Activated CD8-positive, alpha-beta memory T cell treated with anti-CD3 and anti-CD28 coated beads for 1 hour (primary cell): ENCODE measurements at regions not wholly inside any gene's neighbourhood (a gene's known extent, or its start where the extent isn't known, plus 50 kb on each side); places are given as distances from the start of the nearest gene placed in this dataset.
"Not testable (repeated sequence)": the region's sequence is repeated elsewhere in the genome, so short reads cannot be mapped to it uniquely, and the experiment has no call there.

Experiments used
- DNase-seq, 2 donors: peaks; one replicate each; pipeline ENCODE4 v3.0.0-alpha.2; 2020; ENCODE audit warnings: low read depth in 1 of 2; ENCODE audit errors: extremely low read depth in 1 of 2

GRCh38 chr14:101634202-101634849 is 73.0 kb downstream of the DIO3 start:
- DNase-seq, result no peak

GRCh38 chr14:101634850-101635748 is 73.8 kb downstream of the DIO3 start:
- no peak for DNase-seq

- no peak for DNase-seq
Measured at GRCh38 chr14:101635749-101636560, 74.7 kb downstream of the DIO3 start.

GRCh38 chr14:101639241-101639833 is 78.0 kb downstream of the DIO3 start:
- DNase-seq, result no peak

- no peak for DNase-seq
Measured at GRCh38 chr14:101643651-101644050, 82.4 kb downstream of the DIO3 start.

- DNase-seq, result no peak
Measured at GRCh38 chr14:101654051-101654450, 92.8 kb downstream of the DIO3 start.

- no peak for DNase-seq
Measured at GRCh38 chr14:101657372-101657771, 96.1 kb downstream of the DIO3 start.

- DNase-seq, result no peak
Measured at GRCh38 chr14:101665478-101666078, 95.9 kb upstream of the PPP2R5C start.

DNA sequence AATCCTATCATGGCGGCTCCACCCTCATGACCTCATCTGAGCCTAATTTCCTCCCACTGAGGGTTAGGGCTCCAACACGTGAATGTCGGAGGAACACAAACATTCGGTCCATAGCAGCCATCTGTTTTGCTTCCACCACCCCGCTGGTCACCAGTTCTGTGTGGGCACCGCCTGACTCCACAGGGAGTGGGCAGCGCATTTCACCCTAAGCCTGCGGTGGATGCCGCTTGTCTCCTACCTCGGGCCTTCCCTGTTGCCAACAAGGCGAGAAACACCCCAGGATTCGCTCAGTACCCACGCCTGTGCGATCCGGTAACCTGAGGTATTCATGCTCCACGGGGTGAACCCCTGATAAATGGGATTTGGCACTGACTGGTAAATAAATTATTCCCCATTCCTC is 95.2 kb upstream of the PPP2R5C start:
- DNase-seq, result no peak

DNA sequence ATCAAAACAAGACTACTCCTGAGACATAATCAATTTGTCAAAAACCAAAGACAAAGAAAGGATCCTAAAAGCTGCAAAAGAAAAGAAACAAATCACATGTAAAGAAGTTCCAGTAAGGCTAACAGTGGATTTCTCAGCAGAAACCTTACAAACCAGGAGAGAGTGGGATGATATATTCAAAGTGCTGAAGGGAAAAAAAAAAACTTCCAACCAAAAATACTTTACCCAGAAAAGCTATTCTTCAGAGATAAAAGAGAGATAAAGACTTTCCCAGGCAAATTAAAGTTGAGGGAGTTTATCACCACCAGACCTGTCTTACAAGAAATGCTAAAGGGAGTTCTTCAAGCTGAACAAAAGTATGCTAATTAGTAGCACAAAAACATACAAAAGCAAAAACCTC is 91.9 kb upstream of the PPP2R5C start:
- no peak for DNase-seq

- DNase-seq, result no peak
Measured at GRCh38 chr14:101673873-101674272, 87.6 kb upstream of the PPP2R5C start.

DNA sequence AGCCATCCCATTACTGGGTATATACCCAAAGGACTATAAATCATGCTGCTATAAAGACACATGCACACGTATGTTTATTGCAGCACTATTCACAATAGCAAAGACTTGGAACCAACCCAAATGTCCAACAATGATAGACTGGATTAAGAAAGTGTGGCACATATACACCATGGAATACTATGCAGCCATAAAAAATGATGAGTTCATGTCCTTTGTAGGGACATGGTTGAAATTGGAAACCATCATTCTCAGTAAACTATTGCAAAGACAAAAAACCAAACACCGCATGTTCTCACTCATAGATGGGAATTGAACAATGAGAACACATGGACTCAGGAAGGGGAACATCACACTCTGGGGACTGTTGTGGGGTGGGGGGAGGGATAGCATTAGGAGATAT is 85.7 kb upstream of the PPP2R5C start:
- DNase-seq, result not testable (repeated sequence)

- DNase-seq, result not testable (repeated sequence)
Measured at GRCh38 chr14:101677912-101678327, 83.6 kb upstream of the PPP2R5C start.

- DNase-seq, result no peak
Measured at GRCh38 chr14:101681795-101682194, 79.7 kb upstream of the PPP2R5C start.

DNA sequence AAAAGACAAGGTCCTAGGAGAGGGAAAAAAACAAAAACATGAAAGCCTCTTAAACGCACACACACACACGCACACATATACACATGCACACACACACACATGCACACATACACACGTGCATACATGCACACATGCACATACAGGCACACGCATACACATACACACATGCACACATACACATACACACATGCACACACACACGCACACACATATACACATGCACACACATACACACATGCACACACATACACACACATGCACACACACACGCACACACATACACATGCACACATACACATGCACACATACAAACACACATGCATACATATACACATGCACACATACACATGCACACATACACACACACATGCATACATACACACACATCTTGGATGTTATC is 78.1 kb upstream of the PPP2R5C start:
- no peak for DNase-seq

DNA sequence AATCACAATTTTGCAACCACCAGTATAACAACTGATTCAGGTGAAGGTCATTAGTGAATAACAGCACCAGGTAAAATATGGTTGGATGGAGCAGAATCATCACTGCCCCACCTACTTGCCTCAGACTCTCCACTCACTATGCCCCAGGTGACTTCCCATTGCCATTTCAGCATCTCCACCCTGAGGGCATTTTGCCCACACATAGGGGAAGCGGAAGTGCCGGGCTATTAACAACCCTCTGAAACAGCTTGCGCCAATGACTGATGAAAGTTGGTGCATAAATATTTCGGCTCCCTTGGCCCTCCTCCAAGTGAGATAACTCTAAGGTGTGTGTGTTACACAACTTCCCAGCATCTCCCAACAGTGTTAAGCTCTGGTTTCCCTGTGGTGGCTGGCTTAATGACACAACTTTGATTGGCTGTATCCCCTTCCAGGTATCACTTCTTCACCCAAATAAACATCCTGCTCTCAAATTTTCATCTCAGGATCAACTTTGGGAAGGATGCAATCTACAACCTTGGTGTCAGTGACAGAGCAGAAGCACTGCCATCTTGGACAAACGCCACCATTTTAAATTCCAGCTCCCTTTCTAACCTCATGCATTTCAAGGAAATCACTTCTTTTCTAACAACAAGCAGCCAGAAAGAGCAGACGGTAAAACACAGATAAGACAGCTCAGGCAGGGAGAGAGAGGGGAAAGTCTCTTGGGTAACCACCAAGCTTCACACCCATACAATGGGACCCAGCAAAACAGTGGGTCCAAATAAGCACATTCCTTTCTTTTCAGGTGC is 73.6 kb upstream of the PPP2R5C start:
- no peak for DNase-seq

- DNase-seq, result no peak
Measured at GRCh38 chr14:101689039-101689501, 72.4 kb upstream of the PPP2R5C start.

DNA sequence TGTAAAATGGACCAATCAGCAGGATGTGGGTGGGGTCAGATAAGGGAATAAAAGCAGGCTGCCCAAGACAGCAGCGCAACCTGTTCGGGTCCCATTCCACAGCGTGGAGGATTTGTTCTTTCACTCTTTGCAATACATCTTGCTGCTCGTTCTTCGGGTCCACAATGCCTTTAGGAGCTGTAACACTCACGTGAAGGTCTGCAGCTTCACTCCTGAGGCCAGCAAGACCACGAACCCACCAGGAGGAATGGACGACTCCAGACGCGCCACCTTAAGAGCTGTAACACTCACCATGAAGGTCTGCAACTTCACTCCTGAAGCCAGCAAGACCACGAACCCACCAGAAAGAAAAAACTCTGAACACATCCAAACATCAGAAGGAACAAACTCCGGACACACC is 71.5 kb upstream of the PPP2R5C start:
- not testable (repeated sequence) for DNase-seq

DNA sequence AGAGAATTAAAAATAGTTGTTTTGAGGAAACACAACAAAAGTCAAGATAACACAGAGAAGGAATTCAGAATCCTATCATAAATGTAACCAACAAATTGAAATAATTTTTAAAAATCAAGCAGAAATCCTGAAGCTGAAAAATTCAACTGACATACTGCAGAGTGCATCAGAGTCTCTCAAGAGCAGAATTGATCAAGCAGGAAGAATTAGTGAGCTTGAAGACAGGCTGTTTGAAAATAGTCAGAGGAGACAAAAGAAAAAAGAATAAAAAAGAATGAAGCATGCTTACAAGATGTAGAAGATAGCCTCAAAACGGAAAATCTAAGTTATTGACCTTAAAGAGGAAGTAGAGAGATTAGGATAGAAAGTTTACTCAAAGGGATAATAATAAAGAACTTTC is 65.8 kb upstream of the PPP2R5C start:
- no peak for DNase-seq

DNA sequence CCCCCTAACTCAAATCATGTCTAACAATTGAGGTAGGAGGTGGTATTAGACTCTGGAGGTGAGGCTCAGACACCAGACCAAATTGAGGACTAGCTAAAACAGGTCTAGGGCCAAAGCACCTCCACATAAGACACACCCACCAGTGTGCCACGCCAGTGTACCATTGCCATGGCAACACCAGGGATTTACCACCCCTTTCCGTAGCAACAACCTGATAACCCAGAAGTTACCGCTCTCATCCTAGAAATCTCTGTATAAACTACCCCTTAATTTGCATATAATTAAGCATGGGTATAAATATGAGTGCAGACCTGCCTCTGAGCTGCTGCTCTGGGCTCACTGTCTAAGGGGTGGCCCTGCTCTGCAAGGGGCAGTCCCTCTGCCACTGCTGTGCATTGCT is 57.4 kb upstream of the PPP2R5C start:
- DNase-seq, result no peak
